HG02571 (cell line): ENCODE measurements at regions not wholly inside any gene's neighbourhood (a gene's known extent, or its start where the extent isn't known, plus 50 kb on each side); places are given as distances from the start of the nearest gene placed in this dataset.

Source experiments
- ATAC-seq: cut with Tn5 transposase; IDR thresholded peaks from one replicate; pipeline ENCODE4 v1.9.1; 2021; ENCODE audit warnings: mild to moderate bottlenecking, moderate library complexity; ENCODE audit not compliant: unreplicated experiment

DNA sequence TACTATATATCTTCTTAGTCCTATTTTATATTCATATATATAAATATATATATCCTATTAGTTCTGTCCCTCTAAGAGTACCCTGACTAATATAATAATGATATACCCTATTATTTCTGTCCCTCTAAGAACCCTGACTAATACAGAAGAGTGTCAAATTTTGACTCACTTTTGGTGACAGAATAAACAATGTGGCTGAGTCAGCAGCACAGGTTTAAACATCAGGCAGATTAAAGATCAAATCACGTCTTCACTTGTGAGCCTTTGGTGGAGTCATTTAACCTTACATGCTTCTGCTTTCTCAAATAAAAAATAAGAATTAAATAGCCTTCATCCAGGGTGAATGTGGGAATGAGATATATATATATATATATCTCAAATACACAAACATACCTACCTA is 615.9 kb upstream of the GCFC2 start:
- no peak for ATAC-seq

DNA sequence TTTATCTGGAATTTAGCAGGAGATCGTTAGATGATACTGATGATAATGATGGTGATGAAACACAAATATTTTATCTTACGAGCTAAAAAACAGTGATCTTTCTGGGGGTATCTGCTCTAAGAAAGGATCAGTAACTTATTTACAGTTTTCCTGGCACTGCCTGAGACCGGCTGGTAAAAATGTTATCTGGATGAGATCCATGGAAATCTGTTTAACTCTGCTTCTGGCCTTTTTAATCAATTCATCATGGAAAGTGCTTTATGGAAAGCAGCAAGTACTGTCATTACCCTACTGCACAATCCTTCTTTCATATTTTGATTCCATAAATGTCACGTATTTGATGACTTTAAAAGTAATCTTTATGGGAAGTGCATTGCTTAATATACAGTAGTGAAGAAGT is 612.7 kb upstream of the GCFC2 start:
- ATAC-seq: no peak

DNA sequence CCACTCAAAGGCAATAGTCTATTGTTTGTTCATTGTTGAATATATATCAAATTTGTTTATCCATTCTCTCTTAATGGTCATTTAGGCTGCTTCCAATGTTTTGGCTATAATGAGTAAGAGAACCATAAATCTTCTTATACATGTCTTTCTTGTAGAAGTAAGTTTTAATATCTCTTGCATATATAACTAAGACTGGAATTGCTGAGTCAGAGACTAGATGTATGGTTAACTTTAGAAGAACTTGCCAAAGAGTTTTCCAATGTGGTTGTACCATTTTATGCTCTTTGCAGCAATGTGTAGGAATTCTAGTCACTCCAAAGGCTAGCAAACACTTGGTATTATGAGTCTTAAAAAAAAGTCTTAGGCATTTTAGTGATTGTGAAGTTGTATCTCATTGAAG is 610.0 kb upstream of the GCFC2 start:
- ATAC-seq: no peak

DNA sequence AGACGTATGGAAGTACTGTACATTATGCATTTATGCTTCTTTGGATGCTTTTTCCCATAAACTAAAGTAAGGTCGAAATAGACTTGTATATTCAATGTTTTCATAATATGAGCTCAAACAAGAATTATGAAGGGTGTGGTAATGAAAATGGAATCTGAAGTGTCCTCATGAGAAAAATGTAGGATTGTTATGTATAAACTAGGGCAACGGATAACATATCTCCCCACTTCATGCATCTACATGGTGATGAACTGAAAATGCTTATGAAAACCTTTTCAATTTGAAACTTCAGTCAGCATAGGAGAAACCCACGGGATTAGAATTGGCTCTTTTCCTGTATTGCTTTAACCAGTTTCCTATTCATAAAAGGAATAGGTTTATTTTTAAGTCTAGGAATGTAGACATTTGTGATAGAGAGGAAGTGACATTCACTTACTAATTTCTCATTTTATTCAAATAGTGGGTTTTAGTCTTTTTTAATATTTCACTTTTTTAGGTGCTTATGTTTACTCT is 608.2 kb upstream of the GCFC2 start:
- ATAC-seq: no peak

DNA sequence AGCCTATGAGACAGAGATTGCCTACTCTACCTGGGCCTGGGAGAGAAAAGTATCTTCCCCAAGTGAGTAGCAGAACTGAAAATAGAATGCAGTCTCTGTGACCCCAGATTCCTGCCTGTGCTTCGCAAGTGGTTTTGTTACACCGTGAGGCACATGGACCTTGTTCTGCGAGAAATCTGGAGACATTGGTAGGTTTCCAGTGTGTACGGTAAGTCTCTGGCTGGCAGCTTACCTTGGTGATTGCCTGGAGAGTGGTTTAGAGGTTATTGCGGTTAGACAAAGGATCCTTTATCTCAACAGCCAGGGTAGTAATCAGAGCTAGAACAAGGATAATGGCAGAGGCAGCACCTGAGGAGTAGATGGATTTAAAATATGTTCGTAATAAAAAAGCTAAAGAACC is 606.0 kb upstream of the GCFC2 start:
- ATAC-seq: no peak

DNA sequence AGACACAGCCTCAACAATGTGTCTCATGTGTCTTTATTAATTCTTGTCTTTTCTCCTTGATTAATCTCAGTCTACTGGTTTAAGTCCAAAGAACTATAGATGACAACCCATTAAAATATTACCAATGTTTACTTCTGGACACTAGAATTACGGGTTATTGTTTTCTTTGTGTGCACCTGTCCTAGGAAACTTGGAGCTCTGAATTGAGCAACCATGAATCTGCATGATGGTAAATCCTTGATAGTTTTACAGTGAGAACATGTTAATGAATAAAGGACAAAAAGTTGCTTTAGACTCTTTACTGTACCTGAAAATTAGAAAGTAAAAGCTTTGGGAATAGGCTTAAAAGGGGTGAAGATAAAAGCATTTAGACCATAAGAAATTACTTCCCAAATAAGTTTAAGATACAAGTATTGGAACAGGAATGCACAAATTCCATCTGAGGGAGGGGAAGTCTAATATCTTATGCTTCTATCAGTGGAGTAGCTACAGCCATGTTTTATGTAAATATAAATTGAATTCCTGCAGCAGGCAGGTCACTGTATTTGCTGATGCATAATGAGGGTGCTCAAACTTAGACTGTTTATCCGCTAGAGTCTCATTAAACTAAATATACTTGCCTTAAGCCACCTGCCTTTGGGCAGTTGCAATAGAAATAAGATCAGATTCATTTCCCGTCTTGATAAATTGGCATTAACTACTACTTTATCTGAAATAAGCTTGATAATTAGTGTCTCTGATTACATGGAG is 603.7 kb upstream of the GCFC2 start:
- ATAC-seq: no peak

DNA sequence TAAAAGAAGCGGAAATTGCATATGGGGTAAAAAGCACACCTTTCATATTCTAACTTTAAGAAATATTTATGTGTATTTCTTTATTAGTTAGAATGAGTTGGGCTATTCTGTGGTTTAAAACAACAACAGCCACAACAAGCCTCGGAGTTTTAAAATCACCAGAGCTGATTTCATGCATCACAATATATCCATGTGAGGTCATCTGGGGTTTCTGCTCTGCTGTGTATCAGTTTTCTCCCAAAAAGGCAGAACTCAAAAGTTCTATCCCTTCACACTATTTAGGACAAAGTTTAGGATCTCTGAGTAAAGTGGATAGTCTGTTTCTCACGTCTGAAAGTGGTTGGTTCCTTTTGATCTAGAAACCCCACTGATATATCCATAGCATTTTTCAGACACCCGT is 601.5 kb upstream of the GCFC2 start:
- ATAC-seq: no peak

DNA sequence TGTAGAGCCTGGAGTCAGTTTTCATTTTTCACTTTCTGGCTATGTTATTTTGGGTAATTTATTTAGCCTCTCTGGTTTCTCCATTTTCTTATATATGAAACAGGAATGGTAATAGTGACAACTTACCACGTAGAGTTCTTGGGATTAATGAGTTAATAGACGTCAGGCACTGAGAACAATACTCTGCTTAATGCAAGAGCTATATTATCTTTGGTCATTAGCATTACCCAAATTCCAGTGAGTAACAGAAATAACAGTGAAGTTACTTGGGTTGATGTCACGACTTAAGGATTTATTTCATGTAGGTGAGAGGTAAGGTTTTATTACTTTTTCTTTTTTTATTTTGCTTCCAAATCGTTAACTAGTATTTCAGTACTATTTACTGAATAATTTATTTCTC is 601.0 kb upstream of the GCFC2 start:
- no peak for ATAC-seq

DNA sequence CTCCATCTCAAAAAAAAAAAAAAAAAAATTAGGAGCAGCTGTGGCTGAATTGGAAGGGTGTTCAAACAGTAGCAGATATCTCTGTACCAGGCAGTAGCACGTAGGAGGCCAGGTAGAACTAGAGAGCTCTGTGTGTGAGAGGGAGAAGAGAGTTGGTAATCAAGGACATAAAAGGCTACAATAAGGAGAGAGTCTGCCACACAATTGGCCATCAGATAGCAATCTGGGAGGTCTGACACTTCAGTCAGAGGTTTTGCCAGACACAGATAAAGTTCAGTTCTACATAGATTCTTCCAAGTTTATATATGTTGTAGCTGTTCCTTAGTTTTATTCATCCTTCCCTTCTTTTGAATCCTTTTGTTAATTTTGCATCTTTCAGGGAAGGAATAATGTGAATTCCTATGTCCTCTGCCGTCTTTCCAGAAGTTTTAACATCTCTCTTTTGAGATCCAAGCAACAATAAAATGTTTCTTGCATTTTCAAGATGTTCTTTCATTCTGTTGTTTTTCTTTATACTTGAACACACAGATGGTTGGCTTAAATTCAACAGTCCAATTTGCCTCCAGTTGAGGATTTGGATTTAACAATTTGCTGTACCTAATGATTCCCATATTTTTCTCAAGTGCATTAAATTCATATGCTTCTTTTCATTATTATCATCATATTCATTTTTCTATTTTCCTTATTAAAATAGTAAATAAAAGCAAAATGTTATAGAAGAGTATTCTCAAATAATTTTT is 600.3 kb upstream of the GCFC2 start:
- ATAC-seq: no peak

DNA sequence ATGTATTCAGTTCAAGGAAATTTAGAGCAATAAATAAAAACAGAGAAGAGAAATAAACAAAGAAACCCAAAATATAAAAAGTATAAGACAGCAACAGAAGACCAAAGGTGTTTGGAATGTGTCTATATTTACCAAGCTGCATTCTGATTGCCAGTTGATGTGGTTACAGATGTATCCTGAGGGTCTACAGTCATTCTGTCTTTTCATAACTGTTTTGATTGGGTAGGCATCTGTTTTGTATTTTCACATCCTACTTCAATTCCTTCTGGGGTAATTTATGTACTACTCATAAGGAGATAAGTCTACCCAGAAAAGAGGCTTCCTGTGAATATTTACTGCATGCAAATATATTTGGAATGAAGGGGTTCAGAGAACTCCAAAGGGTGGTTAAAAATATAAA is 596.8 kb upstream of the GCFC2 start:
- no peak for ATAC-seq

DNA sequence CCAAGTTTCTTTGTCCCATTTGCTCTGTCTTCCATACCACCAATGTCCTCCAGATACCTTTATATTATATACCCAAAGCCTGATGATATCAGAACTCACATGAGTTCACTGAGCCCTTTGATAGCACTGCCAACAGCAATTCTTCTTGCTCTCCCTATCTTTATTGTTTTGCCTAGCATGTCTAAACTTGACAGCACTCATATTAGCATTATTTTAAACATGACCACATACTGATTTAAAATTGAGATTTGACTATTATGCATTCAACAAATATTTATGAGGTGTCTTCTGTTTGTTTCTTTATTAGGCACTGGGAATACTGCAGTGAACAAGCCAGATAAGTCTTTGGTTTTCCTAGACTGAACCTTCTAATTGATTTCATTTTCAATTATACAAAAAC is 587.3 kb upstream of the GCFC2 start:
- no peak for ATAC-seq

DNA sequence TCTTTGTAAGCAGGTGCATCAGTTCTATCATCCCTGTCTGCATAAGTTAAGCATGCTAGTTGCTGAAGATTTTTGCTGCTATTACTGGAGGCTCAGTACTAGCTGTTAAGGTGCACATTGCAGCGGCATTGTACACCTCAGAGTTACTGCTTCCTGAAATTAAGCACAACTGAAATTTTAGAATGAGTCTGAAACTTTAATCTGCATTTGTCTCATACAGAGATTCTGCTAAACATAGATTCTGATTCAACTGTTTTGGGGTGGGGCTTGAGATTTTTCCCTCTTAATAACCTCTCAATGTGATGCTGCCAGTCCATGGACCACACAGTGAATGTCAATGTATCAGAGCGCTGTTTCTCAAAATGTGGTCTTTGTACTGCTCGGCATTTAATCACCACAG is 585.7 kb upstream of the GCFC2 start:
- ATAC-seq: no peak

DNA sequence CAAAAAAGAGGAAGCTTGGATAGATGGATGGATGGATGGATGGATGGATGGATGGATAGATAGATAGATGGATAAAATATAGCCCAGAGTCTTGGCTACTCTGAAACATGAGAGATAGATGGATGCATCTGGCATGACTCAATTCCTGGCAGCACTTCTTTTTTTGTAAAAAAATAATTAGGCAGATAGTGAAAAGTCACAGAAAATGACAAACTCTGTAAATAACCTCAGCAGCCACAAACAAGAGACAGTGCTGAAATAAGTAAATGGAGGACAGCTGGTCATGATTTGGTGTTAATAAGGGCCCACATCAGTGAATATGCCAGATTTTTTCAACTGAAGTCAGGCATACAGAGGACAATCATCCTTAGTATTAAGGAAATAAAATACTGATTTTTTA is 585.0 kb upstream of the GCFC2 start:
- ATAC-seq: no peak

DNA sequence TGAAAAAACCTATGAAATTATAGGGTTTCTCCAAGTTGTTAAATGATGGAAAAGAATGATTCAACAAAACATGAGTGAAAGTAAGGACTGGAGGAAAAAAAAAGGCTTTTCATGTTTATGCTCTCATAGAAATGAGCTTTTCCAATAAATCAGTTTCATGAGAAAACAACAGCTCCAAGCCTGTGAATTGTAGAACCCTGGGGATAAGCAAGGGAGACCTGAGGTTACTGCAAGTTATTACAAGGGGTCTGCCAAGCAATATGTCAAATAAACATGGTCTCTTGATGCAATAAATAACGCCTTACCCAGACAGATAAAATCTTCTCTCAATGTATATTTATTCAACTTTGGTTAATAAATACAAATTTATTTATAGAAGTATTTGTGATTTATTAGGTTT is 577.9 kb upstream of the GCFC2 start:
- ATAC-seq: no peak

DNA sequence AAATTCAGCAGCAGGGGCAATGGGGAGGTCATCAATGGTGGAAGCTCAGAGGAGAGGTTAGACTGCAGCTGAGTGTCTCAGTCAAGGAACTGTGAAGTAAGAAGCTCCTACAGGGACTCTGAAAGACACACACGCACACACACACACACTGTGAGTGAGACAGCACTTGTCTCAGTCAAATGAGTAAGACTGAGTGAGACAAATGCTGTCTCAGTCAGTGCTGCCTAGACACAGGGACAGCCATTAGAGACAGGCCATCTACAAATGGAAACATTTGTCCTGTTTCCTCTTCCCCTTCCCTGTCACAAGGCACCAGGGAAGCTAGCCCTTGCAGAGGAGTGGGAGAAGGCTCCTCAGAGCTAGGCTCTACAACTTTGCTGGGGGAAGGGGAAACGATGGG is 577.4 kb upstream of the GCFC2 start:
- ATAC-seq: no peak

DNA sequence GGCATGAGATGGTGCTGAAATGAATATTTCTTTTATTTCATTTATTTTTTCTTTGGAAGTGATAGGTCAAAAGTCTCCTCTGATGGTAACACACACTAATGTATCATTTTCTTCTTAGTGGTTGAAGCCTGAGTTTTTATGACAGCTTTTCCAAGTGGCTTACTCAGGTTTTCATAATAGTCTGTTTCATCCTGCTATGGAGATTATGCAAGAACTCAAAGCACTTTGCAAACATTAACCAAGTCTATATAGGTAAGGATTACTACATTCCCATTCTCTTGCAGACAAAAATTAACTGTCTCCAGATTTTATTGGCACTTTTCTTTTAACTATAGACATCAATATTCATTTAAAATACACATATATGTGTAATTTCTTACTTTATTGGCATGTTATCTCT is 572.6 kb upstream of the GCFC2 start:
- no peak for ATAC-seq

DNA sequence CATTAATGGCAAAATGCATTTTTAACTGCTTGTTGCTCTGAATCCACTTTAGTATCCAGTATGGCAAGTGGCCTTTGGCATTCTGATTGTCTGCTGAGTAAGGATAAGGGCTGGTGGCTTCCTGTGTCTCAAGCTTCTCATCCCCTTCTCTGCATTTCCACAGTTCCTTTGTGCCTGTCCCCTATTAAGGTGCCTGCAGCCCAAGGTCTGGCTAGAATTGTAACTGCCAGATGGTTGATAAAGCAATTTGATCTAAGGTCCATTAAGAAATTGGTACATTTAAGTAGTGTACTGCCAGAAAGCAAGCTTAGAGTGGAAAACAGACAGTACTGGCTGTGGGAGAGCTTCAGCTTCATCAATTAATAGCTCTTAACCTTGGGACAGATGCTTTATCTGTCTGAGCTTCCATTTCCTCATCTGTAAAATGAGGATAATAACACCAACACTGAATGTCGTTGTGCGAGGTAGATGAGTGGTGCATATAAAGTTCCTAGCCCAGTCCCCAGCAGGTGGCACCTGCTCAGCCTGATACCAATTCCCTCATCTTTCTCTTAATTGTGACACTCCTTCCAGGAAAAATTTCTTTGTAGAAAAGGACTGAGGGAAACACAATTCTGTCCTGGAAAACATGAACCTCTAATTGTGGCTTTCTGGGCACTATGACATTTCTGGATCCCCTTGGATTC is 570.6 kb upstream of the GCFC2 start:
- ATAC-seq: no peak

DNA sequence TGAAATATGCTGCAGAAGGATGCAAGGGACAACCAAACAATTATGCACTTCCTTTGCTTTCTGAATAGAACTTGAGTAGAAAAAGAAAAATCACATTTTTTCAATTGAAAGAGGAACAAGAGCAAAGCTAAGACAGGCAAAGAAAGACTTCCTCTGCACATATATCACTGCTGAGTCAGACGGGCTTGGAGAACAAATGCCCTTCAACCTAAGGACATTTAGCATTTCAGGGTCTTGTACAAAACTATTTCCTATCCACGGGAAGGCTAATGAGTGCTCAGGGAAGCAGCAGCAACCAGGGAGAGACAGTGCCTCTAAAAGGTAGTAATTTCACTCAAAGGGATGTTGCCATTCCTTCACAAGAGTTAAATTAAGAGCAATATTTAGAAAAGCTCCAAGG is 570.0 kb upstream of the GCFC2 start:
- no peak for ATAC-seq

DNA sequence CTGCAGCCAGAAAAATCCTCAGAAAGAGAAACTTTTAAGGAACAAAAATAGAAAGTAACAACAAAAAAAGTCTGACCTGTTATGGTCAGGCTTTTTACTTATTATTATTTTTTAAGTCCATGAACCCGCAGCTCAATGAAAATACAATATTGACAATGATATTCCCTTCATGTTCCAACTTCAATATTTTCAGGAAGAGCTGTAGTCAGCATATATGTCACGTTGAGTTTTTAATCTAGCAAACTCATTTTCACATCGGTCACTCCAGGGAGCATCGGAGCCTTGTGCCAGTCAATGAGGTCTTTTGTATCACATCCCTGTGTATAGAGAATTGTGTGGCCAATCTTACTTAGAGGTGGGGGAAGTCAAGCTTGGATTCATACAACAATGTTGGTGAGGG is 568.4 kb upstream of the GCFC2 start:
- ATAC-seq: no peak

DNA sequence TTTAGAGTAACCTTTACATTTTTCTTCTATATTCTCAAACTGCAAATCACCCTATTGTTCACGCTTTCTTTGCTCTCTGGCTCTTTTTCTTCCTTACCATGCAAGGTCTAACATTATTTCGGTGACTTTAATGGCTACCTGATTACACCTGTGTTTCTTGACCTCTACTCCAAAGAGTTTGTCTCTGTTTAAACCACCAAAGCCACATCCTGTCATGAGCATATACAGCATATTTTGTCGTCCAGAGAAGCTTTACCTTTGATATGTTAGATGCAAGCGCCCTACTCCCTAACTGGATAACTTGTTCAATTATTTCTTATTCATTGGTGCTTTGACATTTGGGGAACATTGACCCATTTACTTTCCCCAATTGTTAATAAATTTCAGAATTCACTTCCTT is 565.1 kb upstream of the GCFC2 start:
- ATAC-seq: no peak

DNA sequence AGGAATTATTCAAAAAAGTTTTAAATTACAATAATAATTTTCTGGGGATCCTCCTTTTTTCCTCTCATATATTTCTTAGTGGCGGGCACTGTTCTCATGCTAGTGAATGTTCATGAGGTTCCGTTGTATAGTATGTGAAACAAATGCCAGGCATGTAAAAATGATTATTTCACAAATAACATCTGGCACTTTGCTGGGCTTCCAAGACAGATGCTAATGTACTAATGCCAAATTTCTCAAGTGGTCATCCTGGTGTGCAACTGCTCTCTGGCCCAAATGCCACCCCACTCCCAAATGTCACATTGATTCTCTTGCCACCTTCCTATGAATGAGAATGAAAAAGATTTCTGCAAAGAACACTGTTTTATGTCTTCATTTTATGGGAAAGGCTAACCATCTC is 564.0 kb upstream of the GCFC2 start:
- ATAC-seq: no peak

DNA sequence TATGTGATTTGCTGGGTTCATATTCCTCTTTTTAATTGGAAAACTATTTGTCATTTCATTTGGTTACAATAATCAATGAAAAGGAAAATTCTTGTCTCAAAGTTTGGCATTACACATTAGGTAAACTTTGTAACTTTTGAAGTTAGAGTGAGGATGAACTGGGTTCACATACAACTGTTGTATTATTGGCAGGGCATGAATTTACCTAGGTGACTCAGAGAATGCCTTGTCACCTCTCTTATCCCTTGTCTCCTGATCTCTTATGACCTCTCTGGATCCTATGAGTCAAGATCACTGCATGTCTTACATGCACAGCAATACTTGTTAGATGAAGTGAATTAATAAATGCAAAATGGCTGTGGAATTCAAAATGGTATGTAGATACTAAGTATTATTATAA is 563.4 kb upstream of the GCFC2 start:
- ATAC-seq: no peak
